H1 (cell line): ENCODE measurements at regions not wholly inside any gene's neighbourhood (a gene's known extent, or its start where the extent isn't known, plus 50 kb on each side); places are given as distances from the start of the nearest gene placed in this dataset.

Source experiments
- CTCF ChIA-PET: fragments of 300-600 bp; sonication (Branson Sonifier 250); formaldehyde crosslinking; loops from one replicate; lab custom pipeline; 2021; ENCODE audit not compliant: partially characterized antibody; lab: Charles Lee
- POLR2A ChIA-PET: fragments of 300-600 bp; sonication (Branson Sonifier 250); formaldehyde crosslinking; loops from one replicate; lab custom pipeline; 2021; ENCODE audit warnings: inconsistent platforms; ENCODE audit not compliant: partially characterized antibody; lab: Charles Lee
- DNase-seq, 2 experiments: peaks; one replicate each; pipeline versions ENCODE4 v3.0.0 to v3.0.0-alpha.2; 2010 to 2022; ENCODE audit warnings: low spot score in 2 of 2, low read depth in 1 of 2, mixed read lengths in 1 of 2
- FAIRE-seq: peaks from 2 replicates; lab custom pipeline; 2011; peaks lifted over from hg19 to GRCh38; lab: Jason Lieb, UNC
- H2AFZ ChIP-seq: 2 replicates; pipeline ENCODE4 v1.8.1; 2012; ENCODE audit warnings: low read length, inconsistent platforms
- H2AK5ac ChIP-seq: 2 replicates; pipeline ENCODE4 v1.6.1; 2013; ENCODE audit warnings: low read depth, low read length
- H2BK120ac ChIP-seq: replicated peaks from 2 replicates; pipeline ENCODE3; 2013; ENCODE audit warnings: low read depth, low read length, inconsistent platforms
- H2BK12ac ChIP-seq: 2 replicates; pipeline ENCODE4 v1.6.1; 2013; ENCODE audit warnings: low read depth, low read length
- H2BK15ac ChIP-seq: 2 replicates; pipeline ENCODE4 v1.6.1; 2013; ENCODE audit warnings: low read length
- H2BK20ac ChIP-seq: 2 replicates; pipeline ENCODE4 v1.6.1; 2013; ENCODE audit warnings: low read length
- H2BK5ac ChIP-seq: 2 replicates; pipeline ENCODE4 v1.6.1; 2013; ENCODE audit warnings: low read depth, low read length
- H3K14ac ChIP-seq: 2 replicates; pipeline ENCODE4 v1.6.1; 2013; ENCODE audit warnings: inconsistent platforms; ENCODE audit not compliant: insufficient read length
- H3K18ac ChIP-seq: 2 replicates; pipeline ENCODE4 v1.6.1; 2013; ENCODE audit warnings: low read length; ENCODE audit errors: extremely low read depth
- H3K23ac ChIP-seq: 2 replicates; pipeline ENCODE4 v1.6.1; 2013; ENCODE audit warnings: inconsistent platforms; ENCODE audit not compliant: insufficient read length
- H3K23me2 ChIP-seq: 2 replicates; pipeline ENCODE4 v1.6.1; 2013; ENCODE audit warnings: low read depth, low read length
- H3K27ac ChIP-seq: 2 replicates; pipeline ENCODE4 v1.6.1; 2011; ENCODE audit warnings: low read depth, low read length, inconsistent platforms
- H3K27me3 ChIP-seq, 4 experiments: replicated peaks in 1 of 4; 1 replicate in 1 of 4; 2 replicates in 3 of 4; pipeline versions ENCODE4 v1.6.1 to v1.8.1; 2011 to 2013; ENCODE audit warnings: low read length in 3 of 4, mild to moderate bottlenecking in 3 of 4, inconsistent platforms in 2 of 4, mixed read lengths in 2 of 4, moderate library complexity in 1 of 4; ENCODE audit not compliant: control insufficient read depth in 3 of 4, insufficient read depth in 3 of 4; ENCODE audit errors: extremely low read depth in 1 of 4
- H3K36me3 ChIP-seq, 4 experiments: 2 replicates each; pipeline versions ENCODE4 v1.6.1 to v1.8.1; 2011 to 2013; ENCODE audit warnings: mild to moderate bottlenecking in 4 of 4, low read length in 3 of 4, moderate library complexity in 2 of 4, control low read depth in 1 of 4, inconsistent platforms in 1 of 4; ENCODE audit not compliant: insufficient read depth in 4 of 4, control insufficient read depth in 2 of 4
- H3K4ac ChIP-seq: replicated peaks from 2 replicates; pipeline ENCODE3; 2013; ENCODE audit warnings: low read length, low read depth, mixed read lengths, inconsistent platforms; ENCODE audit not compliant: insufficient read length
- H3K4me1 ChIP-seq, 4 experiments: replicated peaks in 1 of 4; 1 replicate in 1 of 4; 2 replicates in 3 of 4; pipeline versions ENCODE4 v1.6.1 to v1.8.1; 2011 to 2013; ENCODE audit warnings: low read length in 3 of 4, inconsistent platforms in 2 of 4, mixed read lengths in 1 of 4; ENCODE audit not compliant: insufficient read depth in 4 of 4, control insufficient read depth in 3 of 4
- H3K4me2 ChIP-seq, 2 experiments: 2 replicates each; pipeline versions ENCODE4 v1.6.1 to v1.8.1; 2011 to 2013; ENCODE audit warnings: low read depth in 2 of 2, low read length in 2 of 2, control low read depth in 1 of 2, inconsistent platforms in 1 of 2, mild to moderate bottlenecking in 1 of 2; ENCODE audit not compliant: insufficient read depth in 1 of 2
- H3K4me3 ChIP-seq, 4 experiments: fragments of 200-600, 300-600 bp in 1 of 4; sonication (generic), shearing (Covaris generic), sonication (Bioruptor Twin) in 1 of 4; 2 replicates each; pipeline versions ENCODE4 v1.5.1 to v1.8.1; 2011 to 2016; ENCODE audit warnings: low read length in 4 of 4, low read depth in 3 of 4, control low read depth in 2 of 4, inconsistent platforms in 2 of 4, mild to moderate bottlenecking in 2 of 4, mixed read lengths in 1 of 4, moderate library complexity in 1 of 4; ENCODE audit not compliant: insufficient read depth in 2 of 4; ENCODE audit errors: extremely low read depth in 1 of 4
- H3K56ac ChIP-seq: replicated peaks from 2 replicates; pipeline ENCODE3; 2013; ENCODE audit warnings: low read depth, mild to moderate bottlenecking, mixed read lengths, low read length, inconsistent platforms; ENCODE audit not compliant: insufficient read length
- H3K79me1 ChIP-seq: 2 replicates; pipeline ENCODE4 v1.6.1; 2013; ENCODE audit warnings: low read depth, low read length, control low read depth
- H3K79me2 ChIP-seq, 2 experiments: 2 replicates each; pipeline versions ENCODE4 v1.6.1 to v1.8.1; 2012 to 2013; ENCODE audit warnings: low read length in 2 of 2, mild to moderate bottlenecking in 2 of 2, inconsistent platforms in 1 of 2; ENCODE audit not compliant: insufficient read depth in 2 of 2, control insufficient read depth in 1 of 2
- H3K9ac ChIP-seq, 4 experiments: replicated peaks in 1 of 4; 1 replicate in 1 of 4; 2 replicates in 3 of 4; pipeline versions ENCODE4 v1.6.1 to v1.8.1; 2011 to 2013; ENCODE audit warnings: low read depth in 3 of 4, low read length in 3 of 4, control low read depth in 2 of 4, mild to moderate bottlenecking in 2 of 4, moderate library complexity in 2 of 4, inconsistent platforms in 1 of 4; ENCODE audit errors: extremely low read depth in 1 of 4
- H3K9me3 ChIP-seq, 2 experiments: 2 replicates each; pipeline versions ENCODE4 v1.6.1 to v1.8.1; 2012 to 2013; ENCODE audit warnings: mild to moderate bottlenecking in 2 of 2, moderate library complexity in 2 of 2, control low read depth in 1 of 2, inconsistent platforms in 1 of 2, low read depth in 1 of 2, low read length in 1 of 2, mixed read lengths in 1 of 2; ENCODE audit not compliant: insufficient read depth in 2 of 2
- H4K20me1 ChIP-seq, 2 experiments: replicated peaks in 1 of 2; 2 replicates each; pipeline versions ENCODE3 to v1.8.1; 2011 to 2013; ENCODE audit warnings: inconsistent platforms in 2 of 2, low read length in 2 of 2, mild to moderate bottlenecking in 1 of 2; ENCODE audit not compliant: insufficient read depth in 2 of 2, control insufficient read depth in 1 of 2
- H4K5ac ChIP-seq: 2 replicates; pipeline ENCODE4 v1.6.1; 2013; ENCODE audit warnings: low read length, low read depth, mixed read lengths, inconsistent platforms; ENCODE audit not compliant: insufficient read length
- H4K8ac ChIP-seq: 2 replicates; pipeline ENCODE4 v1.8.0; 2013; ENCODE audit warnings: mild to moderate bottlenecking, moderate library complexity, low read length, inconsistent platforms; ENCODE audit not compliant: insufficient read depth; ENCODE audit errors: extremely low read depth
- H4K91ac ChIP-seq: replicated peaks from 2 replicates; pipeline ENCODE3; 2013; ENCODE audit warnings: low read length, mixed read lengths, inconsistent platforms; ENCODE audit not compliant: insufficient read length
- CBX5 ChIP-seq: fragments of 300-800, 300-1000 bp; sonication (generic); IDR thresholded peaks from 2 replicates; pipeline ENCODE4 v1.7.1; 2016; ENCODE audit warnings: antibody characterized with exemption, low read length, low read depth
- CEBPB ChIP-seq: IDR thresholded peaks from 2 replicates; pipeline ENCODE4 v1.6.1; 2012; ENCODE audit warnings: low read depth, low read length
- HDAC6 ChIP-seq: IDR thresholded peaks from one replicate; pipeline ENCODE4 v1.7.1; 2012; ENCODE audit warnings: low read depth, mild to moderate bottlenecking, inconsistent platforms, low read length, moderate library complexity
- MAFK ChIP-seq: IDR thresholded peaks from 2 replicates; pipeline ENCODE4 v1.6.1; 2012; ENCODE audit warnings: low read depth, mild to moderate bottlenecking, improper control_type of control experiment, low read length
- POLR2AphosphoS5 ChIP-seq: IDR thresholded peaks from 2 replicates; pipeline ENCODE4 v1.6.1; 2011; ENCODE audit warnings: low read depth, low read length
- RAD21 ChIP-seq, 2 experiments: IDR thresholded peaks in 1 of 2; conservative IDR thresholded peaks in 1 of 2; 2 replicates each; pipeline ENCODE4 v1.6.1; 2011; ENCODE audit warnings: low read depth in 2 of 2, low read length in 2 of 2, improper control_type of control experiment in 1 of 2, inconsistent platforms in 1 of 2, mild to moderate bottlenecking in 1 of 2, moderate library complexity in 1 of 2
- RFX5 ChIP-seq: IDR thresholded peaks from 2 replicates; pipeline ENCODE4 v1.6.1; 2011; ENCODE audit warnings: low read depth, low read length, improper control_type of control experiment, borderline replicate concordance
- TAF7 ChIP-seq: optimal IDR thresholded peaks from 2 replicates; pipeline ENCODE3; 2011; ENCODE audit warnings: low read depth, mild to moderate bottlenecking, inconsistent platforms, low read length, moderate library complexity, borderline replicate concordance
- TCF12 ChIP-seq: IDR thresholded peaks from 2 replicates; pipeline ENCODE4 v1.6.1; 2011; ENCODE audit warnings: low read depth, mild to moderate bottlenecking, low read length
- YY1 ChIP-seq: IDR thresholded peaks from 2 replicates; pipeline ENCODE4 v1.6.1; 2011; ENCODE audit warnings: low read depth, mild to moderate bottlenecking, low read length
- WGBS, 2 experiments: shearing (Covaris generic) in 1 of 2; methylation state at CpG; one replicate each; pipeline versions ENCODE4 v1.1.6 to v1.1.7; 2013 to 2015; ENCODE audit warnings: low lambda C conversion rate in 2 of 2, mixed read lengths in 2 of 2, inconsistent platforms in 1 of 2, low coverage in 1 of 2, missing lambda C conversion rate in 1 of 2; ENCODE audit not compliant: insufficient replicate concordance in 2 of 2, insufficient coverage in 1 of 2, insufficient read length in 1 of 2; ENCODE audit errors: extremely low coverage in 1 of 2, missing lambda C conversion rate in 1 of 2; 5-methylcytosine and 5-hydroxymethylcytosine counted together

DNA sequence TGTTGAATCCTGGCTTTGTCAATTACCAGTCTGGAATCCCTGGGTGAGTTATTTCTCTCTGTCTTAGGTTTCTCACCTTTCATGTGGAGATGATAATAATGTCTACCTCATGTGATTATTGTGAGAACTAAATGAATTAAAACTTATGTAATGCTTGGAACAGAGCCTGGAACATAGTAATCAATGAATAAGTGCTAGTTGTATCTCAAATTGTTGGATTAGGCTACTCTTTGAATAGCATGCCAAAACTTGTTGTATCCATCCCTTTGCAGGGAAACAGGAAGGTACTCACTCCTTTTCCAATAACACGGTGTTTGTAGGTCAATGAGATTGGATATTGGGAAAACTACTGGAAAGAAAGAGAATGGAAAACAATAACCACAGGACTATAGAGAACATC, 796.6 kb upstream of the ZEB2 start:
- ChIA-PET POLR2A (no interaction called here), CTCF (no interaction called here)
- H4K20me1 ChIP-seq: no peaks in the 10 kb centered on the region
- no peak overlapping the region for H4K91ac ChIP-seq
- H3K23me2 ChIP-seq: no peaks in the 10 kb centered on the region
- no peak overlapping the region for H3K4me3 ChIP-seq
- H3K79me1 ChIP-seq: no peaks in the 10 kb centered on the region
- H3K79me2 ChIP-seq: no peaks in the 10 kb centered on the region
- H2BK120ac ChIP-seq: no peak overlapping the region
- no peaks in the 10 kb centered on the region for H3K27me3 ChIP-seq
- no peak overlapping the region for H2BK15ac ChIP-seq
- H4K8ac ChIP-seq: no peak overlapping the region
- H3K18ac ChIP-seq: no peak overlapping the region
- H3K4me2 ChIP-seq: no peak overlapping the region
- no peak overlapping the region for H2BK5ac ChIP-seq
- no peaks in the 10 kb centered on the region for H3K4me1 ChIP-seq
- H3K27ac ChIP-seq: no peak overlapping the region
- H3K9ac ChIP-seq: no peak overlapping the region
- H3K23ac ChIP-seq: no peak overlapping the region
- no peak overlapping the region for H2BK20ac ChIP-seq
- H2BK12ac ChIP-seq: no peak overlapping the region
- no peak overlapping the region for H3K14ac ChIP-seq
- no peak overlapping the region for H4K5ac ChIP-seq
- no peak overlapping the region for H3K4ac ChIP-seq
- no peak overlapping the region for H3K56ac ChIP-seq
- peaks cover 0 to 2% of the 10 kb centered on the region in 2 experiments; a peak in 1 of 4 replicates for H3K9me3 ChIP-seq
- H2AFZ ChIP-seq: no peak overlapping the region
- FAIRE-seq (no peak), DNase-seq (no peak)
- TF ChIP-seq YY1: no peak
- no peak for TF ChIP-seq RAD21 (IDR thresholded peaks at IDR 0.05 in 1 of 2, conservative IDR thresholded peaks at IDR 0.05 in 1 of 2; ENCODE audit: low read depth in 2 of 2, low read length in 2 of 2)
- no peak for TF ChIP-seq TCF12
- no peak for TF ChIP-seq CEBPB
- no peak for TF ChIP-seq POLR2AphosphoS5
- no peak for TF ChIP-seq MAFK
- TF ChIP-seq TAF7: no peak
- no peak for TF ChIP-seq CBX5
- TF ChIP-seq HDAC6: no peak
- TF ChIP-seq RFX5: no peak
- 100% methylated on average over 1 of the region's 1 CpG; no CpG with 5 or more reads in 1 of the 2 experiments for WGBS, 2 experiments
- no peaks in the 10 kb centered on the region for H3K36me3 ChIP-seq
- no peak overlapping the region for H2AK5ac ChIP-seq
